Adrenal gland (tissue), 5 donors: ENCODE measurements at regions not wholly inside any gene's neighbourhood (a gene's known extent, or its start where the extent isn't known, plus 50 kb on each side); places are given as distances from the start of the nearest gene placed in this dataset.

Experiments
- POLR2A ChIP-seq, 2 donors: fragments of 450-650 bp; IDR thresholded peaks; one replicate each; pipeline ENCODE4 v1.6.1; 2017; ENCODE audit warnings: antibody characterized with exemption in 2 of 2, mild to moderate bottlenecking in 2 of 2, moderate library complexity in 1 of 2
- TF ChIP-seq, protein P1 (sequence below), 6 experiments: fragments of 450-650 bp in 4 of 6; fragments of 200-600 bp in 2 of 6; sonication (generic) in 1 of 6; IDR thresholded peaks; 1 replicate in 5 of 6; 2 replicates in 1 of 6; pipeline versions ENCODE4 v1.5.1 to v1.8.0; 2016 to 2021; ENCODE audit warnings: antibody characterized with exemption in 6 of 6, mild to moderate bottlenecking in 2 of 6, moderate library complexity in 1 of 6
- donor health status: DM: no; HTN: no; CAD: no.

DNA sequence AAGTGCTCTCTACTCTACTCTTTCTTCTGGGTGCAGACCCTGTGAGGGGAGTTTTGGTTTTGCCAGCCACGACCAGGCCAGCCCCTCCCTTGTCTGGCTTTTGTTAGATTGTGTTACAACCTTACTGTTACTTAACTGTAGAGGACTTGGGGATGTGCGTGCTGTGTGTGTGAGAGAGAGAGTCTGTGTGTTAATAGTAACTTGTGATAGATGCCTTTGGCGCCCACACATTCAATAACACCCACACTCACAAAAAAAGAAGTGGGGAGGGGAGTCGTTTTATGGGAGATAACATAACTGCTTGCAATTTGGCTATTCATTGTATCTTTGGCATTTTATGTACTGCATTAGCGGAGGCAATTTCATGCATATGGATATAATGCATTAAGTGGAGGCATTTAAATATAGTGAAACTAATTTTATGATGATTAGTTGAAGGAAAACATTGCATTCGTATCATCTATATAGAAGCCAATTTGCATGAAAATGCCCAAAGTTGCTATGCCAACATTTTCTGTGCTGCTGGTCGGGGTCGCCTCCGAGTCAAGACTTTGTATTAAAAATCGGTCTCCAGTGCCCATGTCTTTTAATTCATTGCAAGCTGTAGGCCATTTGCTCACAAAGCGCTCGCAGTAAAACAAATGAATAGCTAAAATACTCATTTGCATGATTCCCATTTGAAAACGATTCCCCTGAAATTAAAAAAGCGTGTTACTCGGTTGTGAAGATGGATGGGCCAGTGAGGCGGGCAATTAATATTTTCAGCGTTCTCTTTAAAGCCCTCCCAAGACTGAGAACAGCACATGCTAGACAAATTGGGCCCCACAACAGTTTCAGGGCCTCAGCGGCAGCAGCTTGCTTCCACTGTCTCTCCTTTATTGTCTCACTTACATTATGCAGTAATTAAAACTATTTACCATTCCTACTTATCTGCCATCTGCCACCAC, 158.5 kb upstream of the SMAD3 start:
- TF ChIP-seq, protein P1, sequence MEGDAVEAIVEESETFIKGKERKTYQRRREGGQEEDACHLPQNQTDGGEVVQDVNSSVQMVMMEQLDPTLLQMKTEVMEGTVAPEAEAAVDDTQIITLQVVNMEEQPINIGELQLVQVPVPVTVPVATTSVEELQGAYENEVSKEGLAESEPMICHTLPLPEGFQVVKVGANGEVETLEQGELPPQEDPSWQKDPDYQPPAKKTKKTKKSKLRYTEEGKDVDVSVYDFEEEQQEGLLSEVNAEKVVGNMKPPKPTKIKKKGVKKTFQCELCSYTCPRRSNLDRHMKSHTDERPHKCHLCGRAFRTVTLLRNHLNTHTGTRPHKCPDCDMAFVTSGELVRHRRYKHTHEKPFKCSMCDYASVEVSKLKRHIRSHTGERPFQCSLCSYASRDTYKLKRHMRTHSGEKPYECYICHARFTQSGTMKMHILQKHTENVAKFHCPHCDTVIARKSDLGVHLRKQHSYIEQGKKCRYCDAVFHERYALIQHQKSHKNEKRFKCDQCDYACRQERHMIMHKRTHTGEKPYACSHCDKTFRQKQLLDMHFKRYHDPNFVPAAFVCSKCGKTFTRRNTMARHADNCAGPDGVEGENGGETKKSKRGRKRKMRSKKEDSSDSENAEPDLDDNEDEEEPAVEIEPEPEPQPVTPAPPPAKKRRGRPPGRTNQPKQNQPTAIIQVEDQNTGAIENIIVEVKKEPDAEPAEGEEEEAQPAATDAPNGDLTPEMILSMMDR (IDR thresholded peaks at IDR 0.05): no peak
- TF ChIP-seq POLR2A (IDR thresholded peaks at IDR 0.05): no peak
